Right ventricle myocardium inferior (tissue), 1 donor: ENCODE measurements at regions not wholly inside any gene's neighbourhood (a gene's known extent, or its start where the extent isn't known, plus 50 kb on each side); places are given as distances from the start of the nearest gene placed in this dataset.
A peak's percentile ranks its signal among the peaks of the same experiment; 100 is the strongest.

Experiments
- ATAC-seq: fragments of 200-7000 bp; cut with Tn5 transposase; one replicate; pipeline ENCODE4 v1.9.1; 2020; ENCODE audit warnings: mild to moderate bottlenecking, moderate library complexity
- DNase-seq: peaks from one replicate; pipeline ENCODE4 v3.0.0; 2021; ENCODE audit errors: missing footprints
- intact Hi-C: fragments of 100-400 bp; cut with DNase I; formaldehyde crosslinking; loops from one replicate; pipeline ENCODE4 v1.11.0; 2022
- donor health status: DM: no; HTN: yes; CAD: no; lungs with severe emphysema.

GRCh38 chr7:12110425-12110824 lies 100.7 kb upstream of the TMEM106B start:
- DNase-seq (no peak), ATAC-seq (no peak)
- intact Hi-C loops = no loop called here

DNA sequence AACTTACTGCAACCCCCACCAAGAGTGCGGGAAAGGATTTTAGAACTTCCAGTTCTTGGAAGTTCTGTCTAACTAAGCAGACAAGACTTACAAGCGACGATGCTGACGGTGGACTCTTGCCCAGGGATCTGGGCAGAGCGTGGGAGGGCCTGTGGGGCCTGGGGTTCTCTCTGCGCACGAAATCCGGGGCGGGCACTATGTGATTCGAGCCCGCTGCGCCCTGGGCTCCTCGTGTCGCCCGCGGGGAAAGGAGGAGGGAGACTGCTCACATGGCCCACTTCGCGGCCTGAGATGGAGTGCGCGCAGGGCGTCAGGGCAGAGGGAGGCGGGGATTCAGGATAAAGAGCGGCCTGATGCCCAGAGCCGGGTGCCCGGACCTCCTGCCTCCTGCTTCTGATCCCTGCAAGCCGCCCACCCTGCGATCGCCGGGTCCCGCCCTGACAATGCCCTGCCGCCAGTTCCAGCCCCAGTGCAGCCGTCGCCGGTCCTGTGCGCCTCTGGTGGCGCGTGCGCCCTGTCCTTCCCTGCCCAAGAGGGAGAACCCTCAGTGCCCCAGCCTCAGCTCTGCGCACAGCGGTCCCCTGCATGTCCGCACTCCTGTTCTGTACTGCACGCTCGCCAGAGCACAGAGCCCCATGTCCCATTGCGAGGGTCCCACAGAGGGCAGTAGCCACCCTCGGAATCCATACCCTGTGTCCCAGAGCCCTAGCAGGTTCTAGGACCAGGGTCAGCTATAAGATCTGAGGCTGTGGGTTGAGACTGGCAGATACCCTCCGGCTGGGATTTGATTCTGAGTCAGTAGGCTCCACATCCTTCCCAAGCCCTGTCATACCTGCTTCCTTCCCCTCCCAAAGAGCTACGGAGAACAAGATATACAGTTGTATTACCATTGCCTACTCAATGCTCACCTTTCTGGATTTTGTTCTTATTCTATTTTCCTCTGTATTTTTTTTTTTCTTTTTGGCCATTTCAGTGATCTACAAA lies 99.4 kb upstream of the TMEM106B start:
- no peak for ATAC-seq
- peak; percentile 62 for DNase-seq
- intact Hi-C loops = no loop called here

- no peak for DNase-seq
- intact Hi-C loops = no loop called here
- ATAC-seq = no peak
Measured at GRCh38 chr7:12117170-12117569, 93.9 kb upstream of the TMEM106B start.

DNA sequence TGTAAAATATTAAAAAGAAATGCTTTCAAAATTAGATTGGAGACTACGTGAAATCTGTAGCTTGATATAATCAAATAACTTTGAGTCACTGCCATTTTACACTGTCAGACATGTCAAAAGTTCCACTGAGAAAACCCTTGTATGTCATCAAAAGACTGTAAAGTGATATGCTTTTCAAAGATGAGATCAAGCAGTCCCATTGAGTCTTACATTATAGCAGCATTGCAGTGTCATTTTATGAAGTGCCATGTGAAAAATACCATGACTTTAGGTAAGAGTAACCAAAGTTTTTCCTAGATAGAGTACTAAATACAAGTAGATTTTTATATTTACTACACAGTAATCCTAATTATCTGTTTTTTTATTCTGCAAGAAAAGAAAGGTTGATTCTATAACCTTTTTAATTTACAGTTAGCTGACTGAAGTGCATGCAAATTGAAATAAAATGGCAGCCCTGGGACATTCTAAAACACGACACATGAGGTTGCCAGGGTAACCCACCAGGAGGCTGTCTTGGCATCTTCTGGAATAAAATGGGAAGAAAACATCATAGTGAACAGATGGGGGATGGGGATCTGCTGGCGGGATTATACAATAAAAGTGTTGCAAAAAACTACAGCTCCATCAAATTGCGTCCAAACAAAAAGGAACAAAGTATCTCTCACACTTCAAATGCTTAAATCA lies 91.3 kb upstream of the TMEM106B start:
- ATAC-seq (no peak), DNase-seq (no peak)
- intact Hi-C loops = no loop called here

GRCh38 chr7:12120632-12121031 lies 90.5 kb upstream of the TMEM106B start:
- no peak for ATAC-seq
- no peak for DNase-seq
- intact Hi-C loops = no loop called here

DNA sequence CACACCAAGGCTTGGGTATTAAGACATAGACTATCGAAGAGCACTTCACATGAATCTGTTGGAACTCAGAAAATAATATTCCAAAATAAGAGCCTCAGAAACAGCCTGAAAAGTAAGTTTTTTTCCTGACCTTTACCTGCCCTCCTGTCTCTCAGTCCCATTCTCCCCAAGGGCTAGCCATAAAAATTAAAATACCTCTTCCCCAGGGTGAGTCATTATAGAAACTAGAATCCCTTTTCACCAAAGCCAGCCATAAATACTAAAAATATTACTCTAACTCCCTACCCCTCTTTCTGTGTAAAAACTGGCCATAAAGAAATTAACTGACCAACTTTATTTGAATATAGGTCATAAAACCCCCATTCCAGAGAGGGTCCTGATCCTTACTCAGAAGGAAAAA lies 87.9 kb upstream of the TMEM106B start:
- ATAC-seq = no peak
- intact Hi-C loops = no loop called here

GRCh38 chr7:12124028-12124427 lies 87.1 kb upstream of the TMEM106B start:
- no peak for ATAC-seq
- intact Hi-C loops = no loop called here
- no peak for DNase-seq

More for the DNA sequence above, 87.9 kb upstream of the TMEM106B start:
- no peak for DNase-seq

- intact Hi-C loops = no loop called here
- ATAC-seq (no peak), DNase-seq (no peak)
Measured at GRCh38 chr7:12127455-12127854, 83.6 kb upstream of the TMEM106B start.

- DNase-seq (no peak), ATAC-seq (no peak)
- intact Hi-C loops = no loop called here
Measured at GRCh38 chr7:12130609-12131008, 80.5 kb upstream of the TMEM106B start.

GRCh38 chr7:12131122-12131521 lies 80.0 kb upstream of the TMEM106B start:
- intact Hi-C loops = no loop called here
- ATAC-seq (no peak), DNase-seq (no peak)

- no peak for DNase-seq
- ATAC-seq = no peak
- intact Hi-C loops = no loop called here
Measured at GRCh38 chr7:12133865-12134264, 77.2 kb upstream of the TMEM106B start.

DNA sequence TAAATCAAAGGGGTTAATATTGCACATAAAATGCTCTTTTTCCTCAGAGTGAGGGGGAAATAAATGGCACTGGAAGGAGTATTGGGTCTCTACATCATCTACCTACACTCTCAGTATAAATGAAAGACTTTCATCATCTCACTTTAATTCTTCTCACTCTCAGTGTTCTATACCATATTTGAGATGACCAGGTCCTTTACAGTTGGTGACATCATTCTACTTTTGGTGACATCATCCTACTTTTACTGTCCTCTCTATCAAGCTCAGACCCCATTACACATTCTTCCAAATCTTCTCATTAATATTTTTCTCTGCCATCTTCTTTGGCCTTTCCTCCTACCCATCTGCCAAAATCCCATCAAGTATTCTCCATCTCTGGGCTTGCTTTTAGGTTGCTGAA lies 74.6 kb upstream of the TMEM106B start:
- no peak for DNase-seq
- no peak for ATAC-seq
- intact Hi-C loops = no loop called here

DNA sequence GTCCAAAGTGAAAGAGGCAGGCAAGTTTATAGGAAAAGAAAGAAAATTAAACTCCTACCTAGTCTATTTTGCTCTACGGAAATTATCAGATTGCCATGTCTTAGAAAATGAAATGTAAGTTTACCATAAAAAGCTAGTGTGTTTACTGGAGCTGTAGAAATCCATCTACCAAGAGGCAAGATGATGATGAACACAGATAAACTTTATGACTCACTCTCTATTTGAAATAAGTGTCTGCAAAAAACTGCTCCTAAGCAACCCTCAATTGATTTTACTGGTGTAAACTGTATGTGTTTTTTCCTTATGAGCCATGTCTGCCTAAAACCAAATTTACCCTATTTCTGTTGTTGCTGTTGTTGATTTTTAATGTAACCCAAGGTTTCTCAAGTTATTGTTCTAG lies 73.8 kb upstream of the TMEM106B start:
- ATAC-seq (no peak), DNase-seq (no peak)
- intact Hi-C loops = no loop called here

GRCh38 chr7:12138421-12138820 lies 72.7 kb upstream of the TMEM106B start:
- intact Hi-C loops = no loop called here
- DNase-seq = no peak
- ATAC-seq = no peak

DNA sequence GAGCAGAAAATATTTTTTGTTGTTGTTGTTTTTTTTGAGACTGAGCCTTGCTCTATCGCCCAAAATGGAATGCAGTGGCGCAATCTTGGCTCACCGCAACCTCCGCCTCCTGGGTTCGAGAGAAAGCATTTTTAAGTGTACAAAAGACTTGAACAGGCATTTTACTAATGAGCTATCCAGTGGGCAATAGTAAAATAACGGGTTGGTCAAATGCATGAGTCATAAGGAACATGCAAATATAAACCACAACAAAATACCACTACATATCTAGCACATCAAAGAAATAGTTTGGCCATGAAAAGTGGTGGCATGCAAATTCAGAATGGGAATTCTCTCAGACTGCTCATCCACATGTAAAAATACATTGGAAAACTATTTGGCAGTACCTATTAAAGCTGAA lies 71.7 kb upstream of the TMEM106B start:
- ATAC-seq = no peak
- intact Hi-C loops = no loop called here
- DNase-seq = no peak

GRCh38 chr7:12146813-12147212 lies 64.3 kb upstream of the TMEM106B start:
- ATAC-seq (no peak), DNase-seq (no peak)
- intact Hi-C loops = no loop called here

GRCh38 chr7:12152196-12152918 lies 58.7 kb upstream of the TMEM106B start:
- no peak for ATAC-seq
- intact Hi-C loops = no loop called here
- DNase-seq = no peak

DNA sequence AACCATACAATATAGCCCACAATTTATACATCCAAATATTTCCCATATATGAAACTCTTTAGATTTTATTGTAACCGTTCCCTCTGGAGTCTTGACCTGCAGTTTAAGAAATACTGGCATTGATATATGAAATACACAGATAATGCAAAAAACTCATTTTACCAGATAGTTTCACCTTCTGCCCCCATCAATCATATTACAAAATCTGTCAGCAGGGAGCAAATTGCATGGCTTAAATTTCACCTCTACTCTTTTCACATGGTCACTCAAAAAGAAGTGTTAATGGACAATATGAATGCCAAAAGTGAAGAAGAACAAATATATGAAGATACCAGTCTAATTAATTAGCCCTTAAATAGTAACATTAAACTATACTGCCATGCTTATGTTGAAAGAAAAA lies 57.0 kb upstream of the TMEM106B start:
- DNase-seq = no peak
- ATAC-seq = no peak
- intact Hi-C loops = no loop called here

- ATAC-seq = no peak
- DNase-seq = no peak
- intact Hi-C loops = no loop called here
Measured at GRCh38 chr7:12157517-12157916, 53.6 kb upstream of the TMEM106B start.
